HCT116 (cell line): ENCODE measurements at regions not wholly inside any gene's neighbourhood (a gene's known extent, or its start where the extent isn't known, plus 50 kb on each side); places are given as distances from the start of the nearest gene placed in this dataset.

ENCODE experiments used
- ATAC-seq: fragments of 200-7000 bp; cut with Tn5 transposase; 2 replicates; pipeline ENCODE4 v1.9.1; 2020; ENCODE audit warnings: mild to moderate bottlenecking, moderate library complexity
- BruUV-seq: library from RNA; stranded (reverse); fragments of 400-500 nt; replicated peaks from 2 replicates; lab custom pipeline; 2021; lab: Mats Ljungman, UMichigan
- CTCF ChIA-PET: fragments of 300-600 bp; sonication (Branson Sonifier 250); formaldehyde crosslinking; loops from one replicate; lab custom pipeline; 2021; ENCODE audit warnings: antibody characterized with exemption; lab: Charles Lee
- POLR2A ChIA-PET: fragments of 300-600, 350-600 bp; sonication (Branson Sonifier 250); formaldehyde crosslinking; loops from one replicate; lab custom pipeline; 2021; ENCODE audit warnings: antibody characterized with exemption; lab: Charles Lee
- RAD21 ChIA-PET, 2 experiments: fragments of 300-600 bp; sonication (Branson Sonifier 250); formaldehyde crosslinking; loops; one replicate each; lab custom pipeline; 2023; ENCODE audit warnings: low total read pairs in 2 of 2; ENCODE audit not compliant: uncharacterized antibody in 2 of 2, unreplicated experiment in 2 of 2, low non-redundant PET in 1 of 2; lab: Charles Lee
- DNase-seq: peaks from one replicate; pipeline ENCODE4 v3.0.0-alpha.2; 2010; ENCODE audit warnings: low read depth, low spot score
- H2AFZ ChIP-seq: fragments of 200-600 bp; shearing (Covaris generic), sonication (generic); 2 replicates; pipeline ENCODE4 v1.6.1; 2017; ENCODE audit warnings: low read depth, mixed run types, mixed read lengths, antibody characterized with exemption, low read length; ENCODE audit not compliant: poor library complexity, severe bottlenecking
- H3K27ac ChIP-seq: 2 replicates; pipeline ENCODE4 v1.5.1; 2012; ENCODE audit warnings: low read depth, low read length
- H3K27me3 ChIP-seq: fragments of 200-600 bp; sonication (generic); 2 replicates; pipeline ENCODE4 v1.6.1; 2016; ENCODE audit warnings: mixed run types, low read length, mixed read lengths; ENCODE audit not compliant: insufficient read depth
- H3K36me3 ChIP-seq, 2 experiments: fragments of 200-500 bp in 1 of 2; fragments of 200-600 bp in 1 of 2; sonication (Bioruptor generic) in 1 of 2; sonication (generic) in 1 of 2; 2 replicates each; pipeline versions ENCODE4 v1.5.1 to v1.6.1; 2014 to 2016; ENCODE audit warnings: low read length in 2 of 2, inconsistent platforms in 1 of 2, mixed read lengths in 1 of 2, mixed run types in 1 of 2; ENCODE audit not compliant: insufficient read depth in 2 of 2, control insufficient read depth in 1 of 2
- H3K4me1 ChIP-seq, 2 experiments: fragments of 200-600 bp in 1 of 2; sonication (generic) in 1 of 2; 2 replicates each; pipeline versions ENCODE4 v1.5.1 to v1.6.1; 2012 to 2017; ENCODE audit warnings: low read length in 2 of 2, inconsistent platforms in 1 of 2, mild to moderate bottlenecking in 1 of 2, mixed read lengths in 1 of 2, mixed run types in 1 of 2, moderate library complexity in 1 of 2; ENCODE audit not compliant: insufficient read depth in 2 of 2, control insufficient read depth in 1 of 2
- H3K4me2 ChIP-seq: fragments of 200-600 bp; sonication (generic); 2 replicates; pipeline ENCODE4 v1.6.1; 2017; ENCODE audit warnings: mixed run types, low read length, mixed read lengths
- H3K4me3 ChIP-seq, 2 experiments: fragments of 200-600 bp in 1 of 2; sonication (generic) in 1 of 2; replicated peaks in 1 of 2; 2 replicates each; pipeline ENCODE4 v1.5.1; 2011 to 2016; ENCODE audit warnings: low read length in 2 of 2, control low read depth in 1 of 2, low read depth in 1 of 2, mild to moderate bottlenecking in 1 of 2, mixed read lengths in 1 of 2, mixed run types in 1 of 2
- H3K79me2 ChIP-seq: fragments of 200-600 bp; sonication (generic); 2 replicates; pipeline ENCODE4 v1.6.1; 2017; ENCODE audit warnings: mild to moderate bottlenecking, mixed run types, low read length, moderate library complexity, mixed read lengths; ENCODE audit not compliant: insufficient read depth
- H3K9ac ChIP-seq: fragments of 200-600 bp; sonication (generic); 2 replicates; pipeline ENCODE4 v1.6.1; 2016; ENCODE audit warnings: low read length, mixed read lengths
- H3K9me2 ChIP-seq: fragments of 200-600 bp; sonication (generic), shearing (Covaris generic); 2 replicates; pipeline ENCODE4 v1.6.1; 2017; ENCODE audit warnings: mixed run types, mild to moderate bottlenecking, moderate library complexity; ENCODE audit not compliant: insufficient read depth
- H3K9me3 ChIP-seq, 2 experiments: fragments of 200-500 bp in 1 of 2; fragments of 200-600 bp in 1 of 2; sonication (Bioruptor generic) in 1 of 2; sonication (generic) in 1 of 2; 2 replicates each; pipeline ENCODE4 v1.6.1; 2014 to 2017; ENCODE audit warnings: low read length in 2 of 2, mixed read lengths in 2 of 2, inconsistent platforms in 1 of 2, low read depth in 1 of 2, mild to moderate bottlenecking in 1 of 2, mixed run types in 1 of 2, moderate library complexity in 1 of 2; ENCODE audit not compliant: control insufficient read depth in 1 of 2, insufficient read depth in 1 of 2
- H4K20me1 ChIP-seq: fragments of 200-600 bp; sonication (generic), shearing (Covaris generic); 2 replicates; pipeline ENCODE4 v1.6.1; 2017; ENCODE audit warnings: mixed run types, mild to moderate bottlenecking, moderate library complexity; ENCODE audit not compliant: insufficient read depth
- CEBPB ChIP-seq: IDR thresholded peaks from 2 replicates; pipeline ENCODE4 v1.6.1; 2012; ENCODE audit warnings: low read depth
- ELF1 ChIP-seq: IDR thresholded peaks from 2 replicates; pipeline ENCODE4 v1.6.1; 2012; ENCODE audit warnings: low read depth, borderline replicate concordance
- FOSL1 ChIP-seq: IDR thresholded peaks from 2 replicates; pipeline ENCODE4 v1.6.1; 2012; ENCODE audit warnings: low read depth
- JUND ChIP-seq: IDR thresholded peaks from 2 replicates; pipeline ENCODE4 v1.6.1; 2012
- MAX ChIP-seq: IDR thresholded peaks from 2 replicates; pipeline ENCODE4 v1.6.1; 2012
- POLR2A ChIP-seq: IDR thresholded peaks from 2 replicates; pipeline ENCODE4 v1.7.0; 2011; ENCODE audit warnings: borderline replicate concordance; ENCODE audit not compliant: insufficient read depth, insufficient read length; ENCODE audit errors: extremely low read depth
- POLR2AphosphoS5 ChIP-seq: IDR thresholded peaks from 2 replicates; pipeline ENCODE4 v1.6.1; 2011; ENCODE audit warnings: mild to moderate bottlenecking, low read depth, low read length, moderate library complexity
- RAD21 ChIP-seq: IDR thresholded peaks from 2 replicates; pipeline ENCODE4 v1.6.1; 2012; ENCODE audit warnings: low read depth, mild to moderate bottlenecking
- SRF ChIP-seq: IDR thresholded peaks from 2 replicates; pipeline ENCODE4 v1.6.1; 2012; ENCODE audit warnings: low read depth
- TCF7L2 ChIP-seq: IDR thresholded peaks from 2 replicates; pipeline ENCODE4 v1.7.0; 2011; ENCODE audit warnings: borderline replicate concordance, inconsistent platforms; ENCODE audit not compliant: insufficient read depth, insufficient read length; ENCODE audit errors: extremely low read depth
- YY1 ChIP-seq: IDR thresholded peaks from 2 replicates; pipeline ENCODE4 v1.6.1; 2011; ENCODE audit warnings: low read length, low read depth, moderate library complexity, mild to moderate bottlenecking; ENCODE audit not compliant: insufficient replicate concordance; ENCODE audit errors: extremely low read depth
- ZFX ChIP-seq: fragments of 450-650 bp; IDR thresholded peaks from 2 replicates; pipeline ENCODE4 v1.6.1; 2017
- ZNF274 ChIP-seq: fragments of 200-500 bp; sonication (Bioruptor generic); IDR thresholded peaks from 2 replicates; pipeline ENCODE4 v1.6.1; 2014; ENCODE audit warnings: mild to moderate bottlenecking, low read depth, low read length, inconsistent platforms
- intact Hi-C: fragments of 100-400 bp; cut with micrococcal nuclease; formaldehyde crosslinking; loops from 2 replicates; pipeline ENCODE4 v1.10.0; 2022
- TF ChIP-seq, protein P1 (sequence below), 3 experiments: fragments of 200-600 bp in 1 of 3; sonication (generic) in 1 of 3; IDR thresholded peaks in 2 of 3; conservative IDR thresholded peaks in 1 of 3; 2 replicates each; pipeline ENCODE4 v1.5.1; 2012 to 2017; ENCODE audit warnings: low read depth in 2 of 3, low read length in 2 of 3, antibody characterized with exemption in 1 of 3, borderline replicate concordance in 1 of 3, control low read depth in 1 of 3, mild to moderate bottlenecking in 1 of 3, mixed read lengths in 1 of 3, mixed run types in 1 of 3, moderate library complexity in 1 of 3; ENCODE audit not compliant: insufficient read depth in 1 of 3

DNA sequence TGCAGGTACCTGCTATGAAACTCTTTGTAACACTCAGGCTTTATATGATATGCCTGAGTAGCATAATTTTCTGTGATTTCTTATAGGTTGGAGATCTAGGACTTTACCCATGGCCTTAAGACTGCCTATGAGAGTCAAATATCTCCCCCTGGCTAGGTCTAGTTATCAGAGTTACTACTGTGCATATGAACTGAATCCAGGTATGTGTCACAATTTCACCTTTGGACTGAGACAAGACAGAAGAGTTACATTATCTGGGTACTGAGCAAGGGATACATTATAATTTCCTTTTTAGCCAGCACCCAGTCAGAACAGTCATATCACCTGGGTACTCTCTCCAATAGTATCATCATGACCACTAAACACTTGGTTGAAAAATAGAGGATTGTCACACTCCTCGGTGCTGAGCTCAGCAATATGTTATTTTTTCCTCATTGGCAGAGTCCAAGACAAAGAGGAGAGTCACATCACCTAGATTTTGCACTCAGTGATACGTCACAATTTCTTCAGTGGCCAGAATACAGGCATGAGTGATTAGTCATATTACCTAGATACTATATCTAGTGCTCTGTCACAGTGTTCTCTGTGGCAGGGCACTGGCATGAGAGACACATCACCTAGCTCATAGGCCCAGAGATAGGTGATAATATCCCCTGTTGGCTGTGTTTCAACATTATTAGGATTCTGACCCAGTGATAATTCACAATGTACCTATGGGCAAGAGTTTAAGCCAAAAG is 1027.6 kb upstream of the AMELY start:
- no TSS peak for BruUV-seq
- no peaks in the 10 kb centered on the region for H3K9me2 ChIP-seq
- RAD21 ChIA-PET = no interaction called here
- H3K4me1 ChIP-seq = no peaks in the 10 kb centered on the region
- H3K36me3 ChIP-seq = no peaks in the 10 kb centered on the region
- no peaks in the 10 kb centered on the region for H3K79me2 ChIP-seq
- no peak overlapping the region for H3K9ac ChIP-seq
- POLR2A ChIA-PET = no interaction called here
- no peak overlapping the region for H2AFZ ChIP-seq
- no peaks in the 10 kb centered on the region for H3K9me3 ChIP-seq
- CTCF ChIA-PET = no interaction called here
- H4K20me1 ChIP-seq = no peaks in the 10 kb centered on the region
- ATAC-seq (no peak), DNase-seq (no peak)
- no peak overlapping the region for H3K4me3 ChIP-seq
- no peak for TF ChIP-seq POLR2A
- no peak for TF ChIP-seq FOSL1
- TF ChIP-seq ZNF274 = no peak
- TF ChIP-seq, protein P1, sequence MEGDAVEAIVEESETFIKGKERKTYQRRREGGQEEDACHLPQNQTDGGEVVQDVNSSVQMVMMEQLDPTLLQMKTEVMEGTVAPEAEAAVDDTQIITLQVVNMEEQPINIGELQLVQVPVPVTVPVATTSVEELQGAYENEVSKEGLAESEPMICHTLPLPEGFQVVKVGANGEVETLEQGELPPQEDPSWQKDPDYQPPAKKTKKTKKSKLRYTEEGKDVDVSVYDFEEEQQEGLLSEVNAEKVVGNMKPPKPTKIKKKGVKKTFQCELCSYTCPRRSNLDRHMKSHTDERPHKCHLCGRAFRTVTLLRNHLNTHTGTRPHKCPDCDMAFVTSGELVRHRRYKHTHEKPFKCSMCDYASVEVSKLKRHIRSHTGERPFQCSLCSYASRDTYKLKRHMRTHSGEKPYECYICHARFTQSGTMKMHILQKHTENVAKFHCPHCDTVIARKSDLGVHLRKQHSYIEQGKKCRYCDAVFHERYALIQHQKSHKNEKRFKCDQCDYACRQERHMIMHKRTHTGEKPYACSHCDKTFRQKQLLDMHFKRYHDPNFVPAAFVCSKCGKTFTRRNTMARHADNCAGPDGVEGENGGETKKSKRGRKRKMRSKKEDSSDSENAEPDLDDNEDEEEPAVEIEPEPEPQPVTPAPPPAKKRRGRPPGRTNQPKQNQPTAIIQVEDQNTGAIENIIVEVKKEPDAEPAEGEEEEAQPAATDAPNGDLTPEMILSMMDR (IDR thresholded peaks at IDR 0.05 in 2 of 3, conservative IDR thresholded peaks at IDR 0.05 in 1 of 3; ENCODE audit: borderline replicate concordance in 1 of 3, insufficient read depth in 1 of 3, low read depth in 2 of 3, low read length in 2 of 3) = no peak
- TF ChIP-seq POLR2AphosphoS5 = no peak
- TF ChIP-seq TCF7L2 = no peak
- TF ChIP-seq ELF1 = no peak
- no peak for TF ChIP-seq YY1
- TF ChIP-seq MAX = no peak
- TF ChIP-seq SRF = no peak
- no peak for TF ChIP-seq CEBPB
- TF ChIP-seq RAD21 = no peak
- TF ChIP-seq JUND = no peak
- TF ChIP-seq ZFX = no peak
- H3K27ac ChIP-seq = no peak overlapping the region
- intact Hi-C loops = no loop called here
- no peaks in the 10 kb centered on the region for H3K27me3 ChIP-seq
- no peak overlapping the region for H3K4me2 ChIP-seq
